Keratinocyte (primary cell): ENCODE measurements at regions not wholly inside any gene's neighbourhood (a gene's known extent, or its start where the extent isn't known, plus 50 kb on each side); places are given as distances from the start of the nearest gene placed in this dataset.

Experiments used
- DNase-seq: peaks from one replicate; pipeline ENCODE4 v3.0.0-alpha.2; 2011; ENCODE audit warnings: low read depth, missing footprints, low spot score
- FAIRE-seq: peaks from 2 replicates; lab custom pipeline; 2011; peaks lifted over from hg19 to GRCh38; lab: Jason Lieb, UNC
- H2AFZ ChIP-seq: 2 replicates; pipeline ENCODE4 v1.6.0; 2012; ENCODE audit warnings: low read length, control low read depth, inconsistent platforms; ENCODE audit not compliant: control insufficient read depth
- H3K27ac ChIP-seq: 2 replicates; pipeline ENCODE4 v1.5.1; 2011; ENCODE audit warnings: low read length; ENCODE audit not compliant: control insufficient read depth, insufficient read depth
- H3K27me3 ChIP-seq: 3 replicates; pipeline ENCODE4 v1.6.0; 2011; ENCODE audit warnings: low read length; ENCODE audit not compliant: control insufficient read depth, insufficient read depth; ENCODE audit errors: extremely low read depth
- H3K36me3 ChIP-seq, 2 experiments: 2 replicates in 1 of 2; 3 replicates in 1 of 2; pipeline ENCODE4 v1.5.1; 2011; ENCODE audit warnings: low read length in 2 of 2, mild to moderate bottlenecking in 1 of 2; ENCODE audit not compliant: control insufficient read depth in 2 of 2, insufficient read depth in 2 of 2; ENCODE audit errors: extremely low read depth in 1 of 2
- H3K4me1 ChIP-seq: 3 replicates; pipeline ENCODE4 v1.5.1; 2011; ENCODE audit warnings: low read length; ENCODE audit not compliant: control insufficient read depth, insufficient read depth; ENCODE audit errors: extremely low read depth
- H3K4me2 ChIP-seq: 3 replicates; pipeline ENCODE4 v1.6.0; 2011; ENCODE audit warnings: low read depth, low read length; ENCODE audit not compliant: control insufficient read depth, insufficient read depth; ENCODE audit errors: extremely low read depth
- H3K4me3 ChIP-seq, 3 experiments: fragments of 200-600 bp in 1 of 3; sonication (generic) in 1 of 3; 2 replicates in 2 of 3; 3 replicates in 1 of 3; pipeline ENCODE4 v1.5.1; 2011 to 2016; ENCODE audit warnings: low read length in 3 of 3, mild to moderate bottlenecking in 3 of 3, control low read depth in 2 of 3, inconsistent platforms in 1 of 3, low read depth in 1 of 3, mixed read lengths in 1 of 3, mixed run types in 1 of 3, moderate library complexity in 1 of 3; ENCODE audit not compliant: control insufficient read depth in 2 of 3, insufficient read depth in 2 of 3; ENCODE audit errors: extremely low read depth in 1 of 3
- H3K79me2 ChIP-seq: 2 replicates; pipeline ENCODE4 v1.6.0; 2012; ENCODE audit warnings: low read length; ENCODE audit not compliant: control insufficient read depth, insufficient read depth
- H3K9ac ChIP-seq: 3 replicates; pipeline ENCODE4 v1.6.0; 2011; ENCODE audit warnings: low read length; ENCODE audit not compliant: control insufficient read depth, insufficient read depth; ENCODE audit errors: extremely low read depth
- H3K9me1 ChIP-seq: 3 replicates; pipeline ENCODE4 v1.6.0; 2011; ENCODE audit warnings: low read length; ENCODE audit not compliant: control insufficient read depth, insufficient read depth; ENCODE audit errors: extremely low read depth
- H3K9me3 ChIP-seq: 2 replicates; pipeline ENCODE4 v1.5.1; 2012; ENCODE audit warnings: low read depth, low read length; ENCODE audit not compliant: control insufficient read depth
- H4K20me1 ChIP-seq: 3 replicates; pipeline ENCODE4 v1.6.0; 2011; ENCODE audit warnings: low read length; ENCODE audit not compliant: control insufficient read depth, insufficient read depth; ENCODE audit errors: extremely low read depth
- EZH2 ChIP-seq: IDR thresholded peaks from one replicate; pipeline ENCODE4 v1.6.1; 2012; ENCODE audit warnings: inconsistent platforms, mild to moderate bottlenecking, low read length, moderate library complexity
- dilution Hi-C: fragments of 300-500 bp; cut with MboI; formaldehyde crosslinking; loops from one replicate; pipeline ENCODE4 v1.7.0; 2020; ENCODE audit warnings: low sequenced_read_pairs; ENCODE audit not compliant: extremely low pct_ligation_motif_present
- TF ChIP-seq, protein P1 (sequence below), 3 experiments: IDR thresholded peaks in 1 of 3; conservative IDR thresholded peaks in 1 of 3; optimal IDR thresholded peaks in 1 of 3; 2 replicates in 2 of 3; 3 replicates in 1 of 3; pipeline versions ENCODE3 to v1.5.1; 2011; ENCODE audit warnings: low read length in 3 of 3, mild to moderate bottlenecking in 3 of 3, moderate library complexity in 2 of 3, control low read depth in 1 of 3, inconsistent platforms in 1 of 3; ENCODE audit not compliant: insufficient read depth in 2 of 3; ENCODE audit errors: extremely low read depth in 1 of 3

DNA sequence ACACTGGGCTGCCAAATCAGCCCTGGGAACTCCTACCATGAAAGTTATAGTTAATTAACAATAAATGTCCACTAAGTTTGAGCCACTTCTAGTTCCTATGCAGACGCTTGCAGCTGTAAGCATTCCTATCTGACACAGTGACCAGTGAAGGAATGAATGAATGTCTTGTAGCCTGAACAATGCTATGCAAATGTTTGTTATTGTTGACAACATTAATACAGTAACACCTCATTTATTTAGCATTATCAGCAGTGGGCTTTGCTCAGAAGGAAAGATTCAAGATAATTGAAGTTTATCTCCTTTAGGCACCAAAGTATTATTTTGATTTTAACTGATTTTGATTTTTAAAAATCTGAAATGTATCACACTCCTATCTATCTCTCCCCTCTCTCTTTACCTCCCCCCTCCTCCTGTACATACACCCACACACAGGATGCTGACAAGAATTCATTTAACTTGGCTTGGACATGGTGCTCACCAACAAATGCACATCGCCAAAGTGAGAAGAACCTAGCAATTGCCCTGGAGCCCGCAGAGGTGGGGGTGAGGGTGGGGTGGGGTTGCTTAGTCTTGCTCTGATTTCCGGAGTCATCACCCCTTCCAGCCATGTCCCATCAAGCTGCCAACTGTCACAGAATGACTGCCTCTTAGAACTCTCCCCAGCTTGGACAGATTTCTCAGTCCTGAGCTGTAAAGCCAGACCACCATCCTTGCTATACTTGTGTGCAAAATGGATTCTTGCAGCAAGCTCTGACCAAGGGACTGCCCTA is 215.3 kb upstream of the CSF3R start:
- H2AFZ ChIP-seq, result no peak overlapping the region
- DNase-seq, result no peak
- FAIRE-seq, result no peak
- H3K9me1 ChIP-seq, result no peaks in the 10 kb centered on the region
- H3K27me3 ChIP-seq, result peaks cover 40% of the 10 kb centered on the region
- no peaks in the 10 kb centered on the region for H3K9me3 ChIP-seq
- H3K9ac ChIP-seq, result no peak overlapping the region
- H3K36me3 ChIP-seq, result no peaks in the 10 kb centered on the region
- H3K4me1 ChIP-seq, result no peaks in the 10 kb centered on the region
- no peak overlapping the region for H3K27ac ChIP-seq
- no peak overlapping the region for H3K4me3 ChIP-seq
- TF ChIP-seq, protein P1, sequence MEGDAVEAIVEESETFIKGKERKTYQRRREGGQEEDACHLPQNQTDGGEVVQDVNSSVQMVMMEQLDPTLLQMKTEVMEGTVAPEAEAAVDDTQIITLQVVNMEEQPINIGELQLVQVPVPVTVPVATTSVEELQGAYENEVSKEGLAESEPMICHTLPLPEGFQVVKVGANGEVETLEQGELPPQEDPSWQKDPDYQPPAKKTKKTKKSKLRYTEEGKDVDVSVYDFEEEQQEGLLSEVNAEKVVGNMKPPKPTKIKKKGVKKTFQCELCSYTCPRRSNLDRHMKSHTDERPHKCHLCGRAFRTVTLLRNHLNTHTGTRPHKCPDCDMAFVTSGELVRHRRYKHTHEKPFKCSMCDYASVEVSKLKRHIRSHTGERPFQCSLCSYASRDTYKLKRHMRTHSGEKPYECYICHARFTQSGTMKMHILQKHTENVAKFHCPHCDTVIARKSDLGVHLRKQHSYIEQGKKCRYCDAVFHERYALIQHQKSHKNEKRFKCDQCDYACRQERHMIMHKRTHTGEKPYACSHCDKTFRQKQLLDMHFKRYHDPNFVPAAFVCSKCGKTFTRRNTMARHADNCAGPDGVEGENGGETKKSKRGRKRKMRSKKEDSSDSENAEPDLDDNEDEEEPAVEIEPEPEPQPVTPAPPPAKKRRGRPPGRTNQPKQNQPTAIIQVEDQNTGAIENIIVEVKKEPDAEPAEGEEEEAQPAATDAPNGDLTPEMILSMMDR (optimal IDR thresholded peaks at IDR 0.05 in 1 of 3, IDR thresholded peaks at IDR 0.05 in 1 of 3, conservative IDR thresholded peaks at IDR 0.05 in 1 of 3; ENCODE audit: extremely low read depth in 1 of 3, insufficient read depth in 2 of 3, low read length in 3 of 3), result no peak
- TF ChIP-seq EZH2, result no peak
- no peaks in the 10 kb centered on the region for H3K79me2 ChIP-seq
- H3K4me2 ChIP-seq, result no peak overlapping the region
- dilution Hi-C loops, result no loop called here
- H4K20me1 ChIP-seq, result no peaks in the 10 kb centered on the region

DNA sequence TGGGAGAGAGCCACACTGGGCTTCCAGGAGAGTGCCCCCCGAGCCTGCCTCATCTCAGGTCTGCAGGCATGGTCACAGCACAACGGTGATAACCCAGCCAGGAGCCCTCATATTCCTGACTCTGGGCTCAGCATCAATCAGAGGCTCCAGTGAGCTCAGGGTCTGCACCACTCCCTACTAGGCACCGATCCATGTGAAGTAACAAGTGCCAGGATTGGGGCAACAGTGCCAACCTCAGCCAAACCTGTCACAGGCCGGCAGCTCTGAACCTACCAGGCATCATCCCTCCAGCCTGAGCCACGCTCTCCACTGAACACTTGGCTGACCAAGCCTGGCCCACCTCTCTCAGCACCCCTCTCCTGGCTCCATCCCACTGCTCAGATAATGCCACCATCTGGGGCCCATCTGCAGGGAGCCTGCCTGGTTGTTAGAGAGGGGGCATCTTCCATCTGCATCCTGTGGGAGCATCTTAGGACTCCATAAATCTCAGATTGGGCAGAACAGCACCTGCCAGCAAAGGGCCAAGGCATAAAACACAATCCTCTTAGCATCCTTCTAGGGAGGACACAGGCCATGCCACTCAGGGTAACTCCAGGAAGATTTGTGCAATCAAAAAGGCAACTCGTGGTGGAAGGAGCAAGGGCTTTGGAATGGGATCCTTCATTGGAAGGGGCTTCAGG is 213.7 kb upstream of the CSF3R start:
- dilution Hi-C loops, result no loop called here
- peaks cover 44% of the 10 kb centered on the region for H3K27me3 ChIP-seq

More for the DNA sequence above, 213.7 kb upstream of the CSF3R start:
- Histone ChIP-seq H3K9me3 (no peaks in the 10 kb centered on the region), H3K4me2 (no peak overlapping the region), H4K20me1 (no peaks in the 10 kb centered on the region), H3K79me2 (no peaks in the 10 kb centered on the region), H3K4me3 (no peak overlapping the region), H3K9ac (no peak overlapping the region), H3K9me1 (no peaks in the 10 kb centered on the region), H2AFZ (no peak overlapping the region), H3K36me3 (no peaks in the 10 kb centered on the region), H3K27ac (no peak overlapping the region), H3K4me1 (no peaks in the 10 kb centered on the region)
- TF ChIP-seq, protein P1 (optimal IDR thresholded peaks at IDR 0.05 in 1 of 3, IDR thresholded peaks at IDR 0.05 in 1 of 3, conservative IDR thresholded peaks at IDR 0.05 in 1 of 3; ENCODE audit: extremely low read depth in 1 of 3, insufficient read depth in 2 of 3, low read length in 3 of 3), result no peak
- TF ChIP-seq EZH2, result no peak
- DNase-seq (no peak), FAIRE-seq (no peak)
